Mucosa of descending colon (tissue), 3 donors: ENCODE measurements at regions not wholly inside any gene's neighbourhood (a gene's known extent, or its start where the extent isn't known, plus 50 kb on each side); places are given as distances from the start of the nearest gene placed in this dataset.

ENCODE experiments used
- ATAC-seq: fragments of 200-7000 bp; cut with Tn5 transposase; one replicate; pipeline ENCODE4 v1.9.1; 2020; ENCODE audit warnings: mild to moderate bottlenecking, moderate library complexity
- DNase-seq, 3 donors: peaks; one replicate each; pipeline ENCODE4 v3.0.0-alpha.2; 2020
- H3K36me3 ChIP-seq: fragments of 200-600 bp; one replicate; pipeline ENCODE4 v1.8.0; 2021; ENCODE audit warnings: low read depth, mild to moderate bottlenecking
- H3K4me1 ChIP-seq: fragments of 200-600 bp; one replicate; pipeline ENCODE4 v1.8.0; 2021; ENCODE audit warnings: low read depth, mild to moderate bottlenecking
- H3K4me3 ChIP-seq: fragments of 200-600 bp; one replicate; pipeline ENCODE4 v1.8.0; 2021; ENCODE audit warnings: mild to moderate bottlenecking
- H3K9me3 ChIP-seq: fragments of 200-600 bp; one replicate; pipeline ENCODE4 v1.8.0; 2021; ENCODE audit warnings: mild to moderate bottlenecking
- CTCF ChIP-seq: fragments of 200-600 bp; IDR thresholded peaks from one replicate; pipeline ENCODE4 v1.8.0; 2022; ENCODE audit warnings: antibody characterized with exemption, mild to moderate bottlenecking
- intact Hi-C, 2 donors: fragments of 100-400 bp; cut with DNase I in 1 of 2; cut with micrococcal nuclease in 1 of 2; formaldehyde crosslinking; loops; one replicate each; pipeline versions ENCODE4 v1.11.0 to v1.11.1; 2022; cut with DNase I, micrococcal nuclease
- donor health status: DM: no; HTN: no; CAD: no; lungs with moderate emphysema.
- donor health status: DM: no; HTN: no; CAD: no.
- donor health status: DM: no; HTN: yes; CAD: no.

GRCh38 chr5:44252545-44252944 lies 136.7 kb downstream of the FGF10 start:
- no peak for TF ChIP-seq CTCF
- intact Hi-C loops = no loop called here
- DNase-seq (no peak), ATAC-seq (no peak)
- Histone ChIP-seq H3K36me3 (no peaks in the 10 kb centered on the region), H3K4me1 (no peaks in the 10 kb centered on the region), H3K4me3 (no peak overlapping the region), H3K9me3 (peaks cover 35% of the 10 kb centered on the region)

GRCh38 chr5:44246986-44247385 lies 142.2 kb downstream of the FGF10 start:
- TF ChIP-seq CTCF = no peak
- intact Hi-C loops = no loop called here
- H3K4me1 ChIP-seq = no peaks in the 10 kb centered on the region
- no peak overlapping the region for H3K4me3 ChIP-seq
- no peak for DNase-seq
- ATAC-seq = no peak
- peaks cover 43% of the 10 kb centered on the region for H3K9me3 ChIP-seq
- H3K36me3 ChIP-seq = no peaks in the 10 kb centered on the region

- no peak for TF ChIP-seq CTCF
- H3K9me3 ChIP-seq = peaks cover 47% of the 10 kb centered on the region
- no peak overlapping the region for H3K4me3 ChIP-seq
- H3K36me3 ChIP-seq = no peaks in the 10 kb centered on the region
- intact Hi-C loops = no loop called here
- ATAC-seq (no peak), DNase-seq (no peak)
- H3K4me1 ChIP-seq = no peaks in the 10 kb centered on the region
These were observed 143.3 kb downstream of the FGF10 start for GRCh38 chr5:44245935-44246334.

GRCh38 chr5:44242791-44243190 lies 146.4 kb downstream of the FGF10 start:
- Histone ChIP-seq H3K36me3 (no peaks in the 10 kb centered on the region), H3K9me3 (peaks cover 31% of the 10 kb centered on the region), H3K4me1 (no peaks in the 10 kb centered on the region), H3K4me3 (no peak overlapping the region)
- DNase-seq (no peak), ATAC-seq (no peak)
- TF ChIP-seq CTCF = no peak
- intact Hi-C loops = no loop called here

GRCh38 chr5:44236040-44236439 lies 153.2 kb downstream of the FGF10 start:
- TF ChIP-seq CTCF = no peak
- H3K9me3 ChIP-seq = peaks cover 25% of the 10 kb centered on the region
- H3K4me1 ChIP-seq = no peaks in the 10 kb centered on the region
- H3K4me3 ChIP-seq = no peak overlapping the region
- no peaks in the 10 kb centered on the region for H3K36me3 ChIP-seq
- ATAC-seq = no peak
- intact Hi-C loops = no loop called here
- DNase-seq = no peak

- no peak for ATAC-seq
- TF ChIP-seq CTCF = no peak
- intact Hi-C loops = no loop called here
These were observed 155.5 kb downstream of the FGF10 start for GRCh38 chr5:44233691-44234090.

More at GRCh38 chr5:44233691-44234090, 155.5 kb downstream of the FGF10 start:
- Histone ChIP-seq H3K4me3 (no peak overlapping the region), H3K4me1 (no peaks in the 10 kb centered on the region), H3K9me3 (peaks cover 29% of the 10 kb centered on the region), H3K36me3 (no peaks in the 10 kb centered on the region)
- DNase-seq = no peak
